K562 (cell line): ENCODE measurements at regions not wholly inside any gene's neighbourhood (a gene's known extent, or its start where the extent isn't known, plus 50 kb on each side); places are given as distances from the start of the nearest gene placed in this dataset.

Source experiments
- ATAC-seq: fragments of 200-7000 bp; cut with Tn5 transposase; 3 replicates; pipeline ENCODE4 v1.9.1; 2020; ENCODE audit warnings: moderate library complexity
- BruUV-seq: library from RNA; stranded (reverse); fragments of 400-500 nt; replicated peaks from 2 replicates; lab custom pipeline; 2021; lab: Mats Ljungman, UMichigan
- CTCF ChIA-PET: fragments of 300-600 bp; formaldehyde crosslinking; extraction: SDS; loops from one replicate; lab custom pipeline; 2021; ENCODE audit warnings: low intra/inter-chr PET ratio; lab: Yijun Ruan, JAX
- POLR2A ChIA-PET: fragments of 300-600, 350-650 bp; sonication (Branson Sonifier 250); formaldehyde crosslinking; extraction: SDS; loops from one replicate; lab custom pipeline; 2021; ENCODE audit warnings: antibody characterized with exemption, inconsistent platforms; lab: Yijun Ruan, JAX
- DNase-seq, 4 experiments: peaks; one replicate each; pipeline versions ENCODE4 v3.0.0 to v3.0.0-alpha.2; 2011 to 2018; ENCODE audit warnings: low spot score in 3 of 4, mixed read lengths in 3 of 4; ENCODE audit errors: extremely low read depth in 1 of 4
- FAIRE-seq: peaks from 2 replicates; lab custom pipeline; 2011; peaks lifted over from hg19 to GRCh38; lab: Jason Lieb, UNC
- H2AFZ ChIP-seq: 2 replicates; pipeline ENCODE4 v1.6.0; 2011; ENCODE audit warnings: low read depth, low read length, control low read depth, inconsistent platforms
- H3K27ac ChIP-seq: fragments of 200-600 bp; 3 replicates; pipeline ENCODE4 v1.8.0; 2011; ENCODE audit warnings: low read depth, mild to moderate bottlenecking, control low read depth, inconsistent platforms, low read length, moderate library complexity, mixed read lengths; ENCODE audit errors: extremely low read depth
- H3K27me3 ChIP-seq, 2 experiments: fragments of 300-600 bp in 1 of 2; 2 replicates in 1 of 2; 3 replicates in 1 of 2; pipeline versions ENCODE4 v1.6.0 to v1.8.0; 2011; ENCODE audit warnings: inconsistent platforms in 2 of 2, low read length in 2 of 2, mild to moderate bottlenecking in 1 of 2, mixed read lengths in 1 of 2, moderate library complexity in 1 of 2; ENCODE audit not compliant: control insufficient read depth in 2 of 2, insufficient read depth in 2 of 2
- H3K36me3 ChIP-seq: fragments of 300-600 bp; 3 replicates; pipeline ENCODE4 v1.8.0; 2011; ENCODE audit warnings: mild to moderate bottlenecking, low read length, inconsistent platforms; ENCODE audit not compliant: control insufficient read depth, insufficient read depth
- H3K4me1 ChIP-seq, 2 experiments: fragments of 200-600 bp in 1 of 2; replicated peaks in 1 of 2; 2 replicates in 1 of 2; 3 replicates in 1 of 2; pipeline versions ENCODE4 v1.5.1 to v1.8.0; 2011; ENCODE audit warnings: inconsistent platforms in 2 of 2, low read length in 2 of 2, mild to moderate bottlenecking in 1 of 2, mixed read lengths in 1 of 2, moderate library complexity in 1 of 2; ENCODE audit not compliant: control insufficient read depth in 2 of 2, insufficient read depth in 2 of 2
- H3K4me2 ChIP-seq: 2 replicates; pipeline ENCODE4 v1.6.1; 2011; ENCODE audit warnings: low read length, control low read depth, inconsistent platforms, mixed read lengths; ENCODE audit not compliant: insufficient read depth
- H3K4me3 ChIP-seq: fragments of 200-600 bp; sonication (generic), shearing (Covaris generic); 2 replicates; pipeline ENCODE4 v1.5.1; 2016; ENCODE audit warnings: control low read depth, inconsistent platforms
- H3K79me2 ChIP-seq: fragments of 200-600 bp; 3 replicates; pipeline ENCODE4 v1.8.0; 2011; ENCODE audit warnings: low read length, inconsistent platforms; ENCODE audit not compliant: control insufficient read depth, insufficient read depth
- H3K9ac ChIP-seq, 2 experiments: 2 replicates each; pipeline versions ENCODE4 v1.6.0 to v1.6.1; 2011; ENCODE audit warnings: low read depth in 2 of 2, low read length in 2 of 2, control low read depth in 1 of 2, inconsistent platforms in 1 of 2, mild to moderate bottlenecking in 1 of 2, mixed read lengths in 1 of 2; ENCODE audit not compliant: insufficient read depth in 1 of 2
- H3K9me1 ChIP-seq: one replicate; pipeline ENCODE4 v1.6.0; 2011; ENCODE audit warnings: inconsistent platforms, mild to moderate bottlenecking, low read length, moderate library complexity; ENCODE audit not compliant: control insufficient read depth, insufficient read depth
- H3K9me3 ChIP-seq: replicated peaks from 2 replicates; pipeline ENCODE4 v1.5.1; 2011; ENCODE audit warnings: low read depth, low read length, inconsistent platforms; ENCODE audit not compliant: control insufficient read depth, insufficient read depth
- H4K20me1 ChIP-seq: replicated peaks from 2 replicates; pipeline ENCODE4 v1.6.1; 2011; ENCODE audit warnings: low read length, inconsistent platforms, mixed read lengths; ENCODE audit not compliant: control insufficient read depth, insufficient read depth
- NELFE ChIP-seq: IDR thresholded peaks from 2 replicates; pipeline ENCODE4 v1.6.1; 2011; ENCODE audit warnings: mild to moderate bottlenecking; ENCODE audit not compliant: insufficient read depth, insufficient read length
- NEUROD1 ChIP-seq: fragments of 150-350 bp; IDR thresholded peaks from 2 replicates; pipeline ENCODE4 v1.6.1; 2014; ENCODE audit warnings: borderline replicate concordance, low read length, low read depth; ENCODE audit not compliant: partially characterized antibody
- NFXL1 ChIP-seq: fragments of 450-650 bp; formaldehyde crosslinking; IDR thresholded peaks from 2 replicates; pipeline ENCODE4 v1.4.0; 2021; ENCODE audit warnings: mild to moderate bottlenecking
- NR2F6 ChIP-seq: fragments of 450-650 bp; formaldehyde crosslinking; IDR thresholded peaks from 2 replicates; pipeline ENCODE4 v1.4.0; 2020; ENCODE audit warnings: mild to moderate bottlenecking
- PCBP1 ChIP-seq: fragments of 200-400 bp; formaldehyde crosslinking; IDR thresholded peaks from 2 replicates; pipeline ENCODE4 v1.6.1; 2018; ENCODE audit warnings: mild to moderate bottlenecking, low read depth, low read length; ENCODE audit not compliant: poor library complexity, severe bottlenecking
- PRMT5 ChIP-seq: sonication (generic); formaldehyde crosslinking; IDR thresholded peaks from 2 replicates; pipeline ENCODE4 v1.5.0; 2020; ENCODE audit warnings: missing genetic modification reagents
- TAF7 ChIP-seq: fragments of 450-650 bp; IDR thresholded peaks from 2 replicates; pipeline ENCODE4 v1.6.1; 2016; ENCODE audit warnings: missing genetic modification characterization, missing compliant biosample characterization
- ZNF316 ChIP-seq: fragments of 450-650 bp; IDR thresholded peaks from 2 replicates; pipeline ENCODE4 v1.6.1; 2016
- ZNF764 ChIP-seq: fragments of 250-450 bp; sonication (Bioruptor Pico); IDR thresholded peaks from 2 replicates; pipeline ENCODE4 v1.4.0; 2020; ENCODE audit warnings: low read depth, mild to moderate bottlenecking, moderate library complexity
- WGBS: fragments of 100-300 bp; shearing (Covaris generic); methylation state at CpG from one replicate; pipeline ENCODE4 v1.1.6; 2016; ENCODE audit warnings: low coverage, mixed read lengths; ENCODE audit not compliant: insufficient coverage; ENCODE audit errors: missing lambda C conversion rate; 5-methylcytosine and 5-hydroxymethylcytosine counted together
- in situ Hi-C: fragments of 300-500 bp; cut with MboI; formaldehyde crosslinking; loops from 4 replicates; pipeline ENCODE4 v1.15.0; 2018; ENCODE audit warnings: inconsistent platforms, mixed read lengths
- intact Hi-C: fragments of 100-400 bp; cut with micrococcal nuclease; formaldehyde crosslinking; loops from 2 replicates; pipeline ENCODE4 v1.14.2; 2022
- TF ChIP-seq, protein P1 (sequence below): fragments of 450-650 bp; formaldehyde crosslinking; IDR thresholded peaks from 2 replicates; pipeline ENCODE4 v1.4.0; 2020; ENCODE audit warnings: mild to moderate bottlenecking, moderate library complexity
- TF ChIP-seq, protein P2 (sequence below): fragments of 150-350 bp; IDR thresholded peaks from 2 replicates; pipeline ENCODE4 v1.6.1; 2014; ENCODE audit warnings: low read depth, mild to moderate bottlenecking, low read length, borderline replicate concordance
- TF ChIP-seq, protein P3 (sequence below): fragments of 450-650 bp; formaldehyde crosslinking; IDR thresholded peaks from 2 replicates; pipeline ENCODE4 v1.4.0; 2020; ENCODE audit warnings: mild to moderate bottlenecking
- TF ChIP-seq, protein P4 (sequence below): fragments of 250-450 bp; sonication (Bioruptor Pico); IDR thresholded peaks from 2 replicates; pipeline ENCODE4 v1.8.0; 2021; ENCODE audit warnings: borderline replicate concordance, mild to moderate bottlenecking, moderate library complexity; ENCODE audit not compliant: poor library complexity, severe bottlenecking
- TF ChIP-seq, protein P5 (sequence below): fragments of 250-450 bp; sonication (Bioruptor Pico); IDR thresholded peaks from 2 replicates; pipeline ENCODE4 v1.5.0; 2021

DNA sequence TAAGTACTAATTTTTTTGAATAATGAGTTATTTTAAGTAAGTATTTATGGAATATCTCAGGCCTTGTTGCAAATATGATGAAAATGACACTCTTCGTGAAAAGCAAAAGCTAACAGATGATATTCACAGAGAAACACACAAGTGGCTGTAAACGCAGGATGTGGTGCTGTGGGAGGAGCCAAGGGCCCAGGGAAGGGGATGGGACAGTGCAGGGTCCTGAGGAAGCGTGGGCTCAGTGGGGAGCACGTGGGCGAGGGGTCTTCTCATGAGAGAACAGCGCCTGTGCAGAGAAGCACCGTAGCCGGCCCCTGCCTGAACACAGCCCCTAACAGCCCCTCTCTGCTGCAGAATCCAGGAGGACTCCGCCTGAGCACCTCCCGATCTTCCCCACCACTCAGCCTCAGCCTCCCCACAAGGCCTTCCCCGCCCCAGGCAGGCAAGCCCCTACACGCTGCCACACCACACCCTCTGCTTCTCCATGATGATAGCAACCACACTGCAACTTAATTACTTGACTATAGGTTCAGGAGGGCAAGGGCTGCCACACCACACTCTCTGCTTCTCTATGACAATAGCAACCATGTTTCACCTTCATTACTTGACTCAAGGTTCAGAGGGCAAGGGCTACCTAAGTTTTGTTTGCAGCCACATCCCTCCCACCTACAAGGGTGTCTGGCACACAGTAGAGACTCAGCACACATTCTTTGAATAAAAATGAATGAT lies 152.6 kb upstream of the RNF32 start:
- no peaks in the 10 kb centered on the region for H3K36me3 ChIP-seq
- in situ Hi-C loops (no loop called here), intact Hi-C loops (no loop called here)
- no peak overlapping the region for H3K4me2 ChIP-seq
- ATAC-seq = no peak
- POLR2A ChIA-PET = no interaction called here
- FAIRE-seq = no peak
- WGBS = 2% methylated on average over 12 of the region's 12 CpGs
- H3K4me3 ChIP-seq = no peak overlapping the region
- H3K9me3 ChIP-seq = no peaks in the 10 kb centered on the region
- H2AFZ ChIP-seq = no peak overlapping the region
- no TSS peak for BruUV-seq
- CTCF ChIA-PET = no interaction called here
- no peaks in the 10 kb centered on the region for H4K20me1 ChIP-seq
- no peak for DNase-seq
- H3K4me1 ChIP-seq = peaks cover 0 to 2% of the 10 kb centered on the region in 2 experiments; a peak in 1 of 5 replicates
- TF ChIP-seq, protein P1, sequence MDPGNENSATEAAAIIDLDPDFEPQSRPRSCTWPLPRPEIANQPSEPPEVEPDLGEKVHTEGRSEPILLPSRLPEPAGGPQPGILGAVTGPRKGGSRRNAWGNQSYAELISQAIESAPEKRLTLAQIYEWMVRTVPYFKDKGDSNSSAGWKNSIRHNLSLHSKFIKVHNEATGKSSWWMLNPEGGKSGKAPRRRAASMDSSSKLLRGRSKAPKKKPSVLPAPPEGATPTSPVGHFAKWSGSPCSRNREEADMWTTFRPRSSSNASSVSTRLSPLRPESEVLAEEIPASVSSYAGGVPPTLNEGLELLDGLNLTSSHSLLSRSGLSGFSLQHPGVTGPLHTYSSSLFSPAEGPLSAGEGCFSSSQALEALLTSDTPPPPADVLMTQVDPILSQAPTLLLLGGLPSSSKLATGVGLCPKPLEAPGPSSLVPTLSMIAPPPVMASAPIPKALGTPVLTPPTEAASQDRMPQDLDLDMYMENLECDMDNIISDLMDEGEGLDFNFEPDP (CRISPR knock-in tag) = no peak
- TF ChIP-seq, protein P2, sequence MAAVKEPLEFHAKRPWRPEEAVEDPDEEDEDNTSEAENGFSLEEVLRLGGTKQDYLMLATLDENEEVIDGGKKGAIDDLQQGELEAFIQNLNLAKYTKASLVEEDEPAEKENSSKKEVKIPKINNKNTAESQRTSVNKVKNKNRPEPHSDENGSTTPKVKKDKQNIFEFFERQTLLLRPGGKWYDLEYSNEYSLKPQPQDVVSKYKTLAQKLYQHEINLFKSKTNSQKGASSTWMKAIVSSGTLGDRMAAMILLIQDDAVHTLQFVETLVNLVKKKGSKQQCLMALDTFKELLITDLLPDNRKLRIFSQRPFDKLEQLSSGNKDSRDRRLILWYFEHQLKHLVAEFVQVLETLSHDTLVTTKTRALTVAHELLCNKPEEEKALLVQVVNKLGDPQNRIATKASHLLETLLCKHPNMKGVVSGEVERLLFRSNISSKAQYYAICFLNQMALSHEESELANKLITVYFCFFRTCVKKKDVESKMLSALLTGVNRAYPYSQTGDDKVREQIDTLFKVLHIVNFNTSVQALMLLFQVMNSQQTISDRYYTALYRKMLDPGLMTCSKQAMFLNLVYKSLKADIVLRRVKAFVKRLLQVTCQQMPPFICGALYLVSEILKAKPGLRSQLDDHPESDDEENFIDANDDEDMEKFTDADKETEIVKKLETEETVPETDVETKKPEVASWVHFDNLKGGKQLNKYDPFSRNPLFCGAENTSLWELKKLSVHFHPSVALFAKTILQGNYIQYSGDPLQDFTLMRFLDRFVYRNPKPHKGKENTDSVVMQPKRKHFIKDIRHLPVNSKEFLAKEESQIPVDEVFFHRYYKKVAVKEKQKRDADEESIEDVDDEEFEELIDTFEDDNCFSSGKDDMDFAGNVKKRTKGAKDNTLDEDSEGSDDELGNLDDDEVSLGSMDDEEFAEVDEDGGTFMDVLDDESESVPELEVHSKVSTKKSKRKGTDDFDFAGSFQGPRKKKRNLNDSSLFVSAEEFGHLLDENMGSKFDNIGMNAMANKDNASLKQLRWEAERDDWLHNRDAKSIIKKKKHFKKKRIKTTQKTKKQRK = no peak
- TF ChIP-seq NELFE (no peak), NFXL1 (CRISPR knock-in tag) (no peak), ZNF316 (no peak), PCBP1 (no peak), ZNF764 (no peak), TAF7 (no peak), NEUROD1 (no peak), PRMT5 (CRISPR knock-in tag) (no peak), NR2F6 (no peak)
- TF ChIP-seq, protein P3, sequence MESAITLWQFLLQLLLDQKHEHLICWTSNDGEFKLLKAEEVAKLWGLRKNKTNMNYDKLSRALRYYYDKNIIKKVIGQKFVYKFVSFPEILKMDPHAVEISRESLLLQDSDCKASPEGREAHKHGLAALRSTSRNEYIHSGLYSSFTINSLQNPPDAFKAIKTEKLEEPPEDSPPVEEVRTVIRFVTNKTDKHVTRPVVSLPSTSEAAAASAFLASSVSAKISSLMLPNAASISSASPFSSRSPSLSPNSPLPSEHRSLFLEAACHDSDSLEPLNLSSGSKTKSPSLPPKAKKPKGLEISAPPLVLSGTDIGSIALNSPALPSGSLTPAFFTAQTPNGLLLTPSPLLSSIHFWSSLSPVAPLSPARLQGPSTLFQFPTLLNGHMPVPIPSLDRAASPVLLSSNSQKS = no peak
- TF ChIP-seq, protein P4, sequence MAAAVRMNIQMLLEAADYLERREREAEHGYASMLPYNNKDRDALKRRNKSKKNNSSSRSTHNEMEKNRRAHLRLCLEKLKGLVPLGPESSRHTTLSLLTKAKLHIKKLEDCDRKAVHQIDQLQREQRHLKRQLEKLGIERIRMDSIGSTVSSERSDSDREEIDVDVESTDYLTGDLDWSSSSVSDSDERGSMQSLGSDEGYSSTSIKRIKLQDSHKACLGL (CRISPR knock-in tag) = no peak
- TF ChIP-seq, protein P5, sequence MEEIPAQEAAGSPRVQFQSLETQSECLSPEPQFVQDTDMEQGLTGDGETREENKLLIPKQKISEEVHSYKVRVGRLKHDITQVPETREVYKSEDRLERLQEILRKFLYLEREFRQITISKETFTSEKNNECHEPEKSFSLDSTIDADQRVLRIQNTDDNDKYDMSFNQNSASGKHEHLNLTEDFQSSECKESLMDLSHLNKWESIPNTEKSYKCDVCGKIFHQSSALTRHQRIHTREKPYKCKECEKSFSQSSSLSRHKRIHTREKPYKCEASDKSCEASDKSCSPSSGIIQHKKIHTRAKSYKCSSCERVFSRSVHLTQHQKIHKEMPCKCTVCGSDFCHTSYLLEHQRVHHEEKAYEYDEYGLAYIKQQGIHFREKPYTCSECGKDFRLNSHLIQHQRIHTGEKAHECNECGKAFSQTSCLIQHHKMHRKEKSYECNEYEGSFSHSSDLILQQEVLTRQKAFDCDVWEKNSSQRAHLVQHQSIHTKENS = no peak
- H3K9ac ChIP-seq = no peak overlapping the region
- no peaks in the 10 kb centered on the region for H3K9me1 ChIP-seq
- H3K79me2 ChIP-seq = no peaks in the 10 kb centered on the region
- H3K27ac ChIP-seq = no peak overlapping the region
- H3K27me3 ChIP-seq = peaks cover 22 to 40% of the 10 kb centered on the region in 2 experiments; a peak in 4 of 5 replicates
